ENCODE measurements at regions not wholly inside any gene's neighbourhood (a gene's known extent, or its start where the extent isn't known, plus 50 kb on each side); places are given as distances from the start of the nearest gene placed in this dataset.

DNA sequence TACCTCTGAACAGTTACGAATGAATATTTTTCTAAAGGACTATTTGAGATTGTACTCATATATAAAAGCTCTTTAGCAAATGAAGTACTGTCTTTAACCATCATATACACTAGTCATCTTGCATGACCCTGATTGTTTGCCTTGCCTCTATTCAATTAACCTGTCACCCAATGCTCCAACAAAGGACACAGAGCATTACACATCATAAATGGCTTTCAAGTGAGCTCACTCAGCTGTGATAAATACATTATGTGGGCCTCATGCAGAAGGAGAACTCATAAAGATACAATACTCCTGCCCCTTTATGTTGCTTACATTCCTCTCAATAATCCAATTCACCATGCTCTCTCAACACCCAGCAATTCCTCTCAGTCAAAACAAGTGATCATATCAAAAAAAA lies 993.0 kb upstream of the PRMT6 start:
- DNase-seq, result no peak
- H3K27ac ChIP-seq, result no peak overlapping the region
- H3K9me3 ChIP-seq (ENCODE audit: severe bottlenecking), result no peaks in the 10 kb centered on the region
- no peaks in the 10 kb centered on the region for H3K36me3 ChIP-seq
- H3K27me3 ChIP-seq (ENCODE audit: insufficient read depth, low read depth, severe bottlenecking), result no peaks in the 10 kb centered on the region
- H3K4me3 ChIP-seq (ENCODE audit: low read depth, low read length), result no peak overlapping the region
- TF ChIP-seq, protein P1, sequence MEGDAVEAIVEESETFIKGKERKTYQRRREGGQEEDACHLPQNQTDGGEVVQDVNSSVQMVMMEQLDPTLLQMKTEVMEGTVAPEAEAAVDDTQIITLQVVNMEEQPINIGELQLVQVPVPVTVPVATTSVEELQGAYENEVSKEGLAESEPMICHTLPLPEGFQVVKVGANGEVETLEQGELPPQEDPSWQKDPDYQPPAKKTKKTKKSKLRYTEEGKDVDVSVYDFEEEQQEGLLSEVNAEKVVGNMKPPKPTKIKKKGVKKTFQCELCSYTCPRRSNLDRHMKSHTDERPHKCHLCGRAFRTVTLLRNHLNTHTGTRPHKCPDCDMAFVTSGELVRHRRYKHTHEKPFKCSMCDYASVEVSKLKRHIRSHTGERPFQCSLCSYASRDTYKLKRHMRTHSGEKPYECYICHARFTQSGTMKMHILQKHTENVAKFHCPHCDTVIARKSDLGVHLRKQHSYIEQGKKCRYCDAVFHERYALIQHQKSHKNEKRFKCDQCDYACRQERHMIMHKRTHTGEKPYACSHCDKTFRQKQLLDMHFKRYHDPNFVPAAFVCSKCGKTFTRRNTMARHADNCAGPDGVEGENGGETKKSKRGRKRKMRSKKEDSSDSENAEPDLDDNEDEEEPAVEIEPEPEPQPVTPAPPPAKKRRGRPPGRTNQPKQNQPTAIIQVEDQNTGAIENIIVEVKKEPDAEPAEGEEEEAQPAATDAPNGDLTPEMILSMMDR (IDR thresholded peaks at IDR 0.05; ENCODE audit: low read depth, low read length), result no peak

DNA sequence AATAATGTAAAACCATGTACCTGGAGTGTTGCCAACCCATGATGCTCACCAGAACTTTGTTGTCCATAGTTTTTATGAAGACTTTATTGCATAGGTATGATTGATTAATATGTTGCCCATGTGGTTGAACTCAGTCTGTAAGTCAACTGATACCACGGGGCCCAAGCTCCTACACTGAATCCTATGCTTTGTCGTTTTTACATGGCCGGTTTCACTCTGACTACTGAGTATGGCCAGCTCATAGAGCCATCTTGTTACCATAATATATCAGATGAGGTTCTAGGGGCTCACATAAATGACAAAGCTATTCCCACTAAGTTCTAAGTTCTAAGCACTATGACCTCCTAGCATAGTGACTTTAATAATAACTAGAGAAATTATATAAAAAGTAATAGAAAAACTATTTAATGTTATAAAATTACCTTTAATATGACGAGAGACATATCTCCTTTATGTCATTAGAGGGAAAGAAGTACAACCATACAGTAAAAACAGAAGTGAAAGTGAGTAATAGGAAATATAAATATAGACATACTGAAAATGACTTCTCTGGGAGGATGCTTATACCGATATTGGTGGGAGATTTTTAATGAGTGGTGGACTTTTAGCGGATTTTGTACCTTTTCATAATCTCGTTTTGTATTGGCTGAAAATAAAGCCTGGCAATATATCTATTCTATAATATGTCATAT lies 983.4 kb upstream of the PRMT6 start:
- TF ChIP-seq, protein P1 (IDR thresholded peaks at IDR 0.05; ENCODE audit: low read depth, low read length), result no peak
- Histone ChIP-seq H3K36me3 (no peaks in the 10 kb centered on the region), H3K27ac (no peak overlapping the region), H3K9me3 (ENCODE audit: severe bottlenecking) (no peaks in the 10 kb centered on the region), H3K4me3 (ENCODE audit: low read depth, low read length) (no peak overlapping the region), H3K27me3 (ENCODE audit: insufficient read depth, low read depth, severe bottlenecking) (no peaks in the 10 kb centered on the region)
- no peak for DNase-seq

DNA sequence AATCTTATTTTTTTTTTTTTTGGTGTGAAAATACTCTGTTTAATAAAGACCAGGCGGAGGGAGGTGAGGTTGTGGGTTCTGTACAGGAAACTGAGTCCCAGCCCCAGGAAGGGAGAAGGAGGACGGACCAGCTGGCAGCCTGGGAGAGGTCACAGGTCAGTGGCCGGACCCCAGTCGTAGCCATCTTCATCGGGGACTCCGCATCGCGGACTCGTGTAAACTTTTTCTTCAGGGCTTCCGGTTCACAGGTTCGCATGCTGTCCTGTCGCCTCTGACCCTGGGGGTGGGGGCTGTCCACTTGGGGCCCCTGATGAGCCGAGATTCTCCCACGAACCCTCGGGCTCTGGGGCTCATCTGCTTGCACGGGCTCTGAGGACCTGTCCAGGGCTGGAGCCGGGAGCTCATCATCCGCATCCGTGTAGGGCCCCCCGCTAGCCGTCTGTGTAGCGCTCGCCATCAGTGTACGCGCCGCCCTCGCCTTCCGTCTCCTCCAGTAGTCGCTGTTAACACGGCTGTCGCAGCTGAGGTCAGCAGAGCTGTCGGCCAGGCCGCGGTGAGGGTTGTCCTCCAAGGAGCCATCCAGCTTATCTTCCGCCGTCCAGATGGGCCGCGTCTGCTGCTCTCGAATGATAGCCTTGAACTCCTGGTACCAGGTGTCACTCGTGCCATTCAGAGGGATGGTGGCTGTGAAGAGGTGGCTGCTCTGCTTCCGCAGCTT lies 975.7 kb upstream of the PRMT6 start:
- DNase-seq, result no peak
- TF ChIP-seq, protein P1 (IDR thresholded peaks at IDR 0.05; ENCODE audit: low read depth, low read length), result no peak
- Histone ChIP-seq H3K27ac (no peak overlapping the region), H3K9me3 (ENCODE audit: severe bottlenecking) (no peaks in the 10 kb centered on the region), H3K27me3 (ENCODE audit: insufficient read depth, low read depth, severe bottlenecking) (no peaks in the 10 kb centered on the region), H3K4me3 (ENCODE audit: low read depth, low read length) (no peak overlapping the region), H3K36me3 (no peaks in the 10 kb centered on the region)

DNA sequence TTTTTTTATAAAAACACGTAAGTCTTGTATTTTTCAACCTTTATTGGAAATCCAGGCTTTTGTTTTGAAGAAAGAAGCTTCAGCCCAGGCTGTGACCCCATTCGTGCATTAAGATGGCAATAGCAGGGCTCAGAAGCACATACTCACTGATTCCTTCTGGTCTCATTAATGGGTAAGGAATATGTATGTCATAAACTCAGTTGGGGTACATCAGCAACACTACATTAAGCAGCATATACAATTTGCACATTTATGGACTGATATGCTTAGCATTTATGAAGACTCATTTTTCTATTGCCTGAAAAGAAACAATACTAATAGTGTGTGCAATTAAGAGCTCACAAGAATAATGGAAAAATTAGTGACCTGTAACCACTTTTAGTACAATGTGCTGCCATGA lies 945.4 kb upstream of the PRMT6 start:
- Histone ChIP-seq H3K36me3 (no peaks in the 10 kb centered on the region), H3K27ac (no peak overlapping the region), H3K4me3 (ENCODE audit: low read depth, low read length) (no peak overlapping the region), H3K27me3 (ENCODE audit: insufficient read depth, low read depth, severe bottlenecking) (no peaks in the 10 kb centered on the region), H3K9me3 (ENCODE audit: severe bottlenecking) (no peaks in the 10 kb centered on the region)
- no peak for DNase-seq
- TF ChIP-seq, protein P1 (IDR thresholded peaks at IDR 0.05; ENCODE audit: low read depth, low read length), result no peak

DNA sequence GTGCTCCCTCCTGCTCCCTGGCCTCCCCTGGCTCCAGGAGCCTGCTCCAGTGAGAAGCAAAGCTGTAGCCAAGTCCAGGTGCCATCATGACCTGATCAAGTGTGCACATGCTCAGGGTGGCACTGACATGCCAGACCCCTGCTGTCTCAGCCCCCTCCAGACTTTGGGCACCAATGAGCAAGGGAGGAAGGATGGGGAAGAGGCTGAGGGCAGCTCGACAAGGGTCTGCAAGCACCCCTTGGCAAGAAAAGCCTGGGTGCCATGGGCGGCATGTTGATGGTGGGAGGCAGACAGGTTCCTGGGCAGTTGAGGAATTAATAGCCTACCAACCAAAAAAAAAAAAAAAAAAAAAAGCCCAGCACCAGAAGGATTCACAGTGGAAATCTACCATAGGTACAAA lies 942.6 kb upstream of the PRMT6 start:
- H3K27me3 ChIP-seq (ENCODE audit: insufficient read depth, low read depth, severe bottlenecking), result no peaks in the 10 kb centered on the region
- DNase-seq, result no peak
- TF ChIP-seq, protein P1 (IDR thresholded peaks at IDR 0.05; ENCODE audit: low read depth, low read length), result no peak
- no peaks in the 10 kb centered on the region for H3K36me3 ChIP-seq
- no peak overlapping the region for H3K27ac ChIP-seq
- H3K4me3 ChIP-seq (ENCODE audit: low read depth, low read length), result no peak overlapping the region
- H3K9me3 ChIP-seq (ENCODE audit: severe bottlenecking), result peaks cover 4% of the 10 kb centered on the region

Data from WERI-Rb-1 (cell line).